Body of pancreas (tissue), 4 donors: ENCODE measurements at regions not wholly inside any gene's neighbourhood (a gene's known extent, or its start where the extent isn't known, plus 50 kb on each side); places are given as distances from the start of the nearest gene placed in this dataset.

Experiments used
- ATAC-seq: fragments of 150-250 bp; one replicate; pipeline ENCODE4 v1.9.1; 2016
- DNase-seq, 4 donors: peaks; one replicate each; pipeline ENCODE4 v3.0.0-alpha.2; 2019
- H3K27ac ChIP-seq, 4 donors: fragments of 200-600 bp; sonication (generic); 1 replicate in 3 of 4; 2 replicates in 1 of 4; pipeline versions ENCODE4 v1.5.1 to v1.6.1; 2016 to 2019; ENCODE audit warnings: mild to moderate bottlenecking in 1 of 4, mixed read lengths in 1 of 4, moderate library complexity in 1 of 4
- H3K27me3 ChIP-seq, 2 donors: fragments of 200-600 bp; sonication (generic); one replicate each; pipeline ENCODE4 v1.6.0; 2016; ENCODE audit warnings: mild to moderate bottlenecking in 1 of 2
- H3K36me3 ChIP-seq, 2 donors: fragments of 200-600 bp; sonication (generic); replicated peaks in 1 of 2; 2 replicates each; pipeline ENCODE4 v1.5.1; 2016; ENCODE audit warnings: low read depth in 2 of 2; ENCODE audit not compliant: insufficient read depth in 1 of 2
- H3K4me1 ChIP-seq: fragments of 200-600 bp; sonication (generic); one replicate; pipeline ENCODE4 v1.6.0; 2016
- H3K4me3 ChIP-seq, 2 donors: fragments of 200-600 bp; sonication (generic); 1 replicate in 1 of 2; 2 replicates in 1 of 2; pipeline ENCODE4 v1.5.1; 2016 to 2019
- H3K9me3 ChIP-seq, 3 donors: fragments of 200-600 bp; sonication (generic); 1 replicate in 2 of 3; 2 replicates in 1 of 3; pipeline ENCODE4 v1.5.1; 2016
- POLR2A ChIP-seq, 3 donors: fragments of 450-650 bp; IDR thresholded peaks; one replicate each; pipeline ENCODE4 v1.6.1; 2016; ENCODE audit warnings: antibody characterized with exemption in 3 of 3, mild to moderate bottlenecking in 2 of 3
- WGBS, 2 donors: methylation state at CpG; one replicate each; pipeline ENCODE4 v1.1.5; 2017; 5-methylcytosine and 5-hydroxymethylcytosine counted together
- intact Hi-C: fragments of 100-400 bp; cut with DNase I; formaldehyde crosslinking; loops from one replicate; pipeline ENCODE4 v1.15.1; 2023
- TF ChIP-seq, protein P1 (sequence below), 7 experiments: fragments of 450-650 bp in 4 of 7; fragments of 200-600 bp in 3 of 7; sonication (generic) in 3 of 7; IDR thresholded peaks; one replicate each; pipeline ENCODE4 v1.5.1; 2016 to 2019; ENCODE audit warnings: antibody characterized with exemption in 7 of 7

DNA sequence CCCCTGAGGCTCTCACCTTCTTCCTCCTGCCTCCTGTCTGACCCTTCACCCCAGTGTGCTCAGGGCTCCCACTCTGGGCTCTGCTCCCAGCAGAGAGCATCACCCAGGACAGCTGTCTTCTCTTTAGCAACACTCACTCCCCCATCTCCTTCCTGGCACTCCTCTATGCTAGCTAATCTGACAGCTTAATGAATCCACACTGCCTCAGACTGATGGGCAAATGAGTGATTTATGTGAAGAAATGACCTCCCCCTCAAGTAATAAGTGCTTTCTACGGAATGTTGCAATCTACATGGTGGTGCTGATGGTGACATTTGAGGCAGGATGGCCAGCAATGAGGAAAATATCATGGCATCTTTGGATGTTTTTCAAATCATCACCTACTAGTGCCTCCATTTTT lies 83.6 kb downstream of the LSM3 start:
- Histone ChIP-seq H3K27ac (no peak overlapping the region), H3K9me3 (no peaks in the 10 kb centered on the region), H3K4me3 (no peak overlapping the region), H3K27me3 (no peaks in the 10 kb centered on the region), H3K4me1 (no peaks in the 10 kb centered on the region), H3K36me3 (no peaks in the 10 kb centered on the region)
- no peak for TF ChIP-seq POLR2A (IDR thresholded peaks at IDR 0.05)
- TF ChIP-seq, protein P1, sequence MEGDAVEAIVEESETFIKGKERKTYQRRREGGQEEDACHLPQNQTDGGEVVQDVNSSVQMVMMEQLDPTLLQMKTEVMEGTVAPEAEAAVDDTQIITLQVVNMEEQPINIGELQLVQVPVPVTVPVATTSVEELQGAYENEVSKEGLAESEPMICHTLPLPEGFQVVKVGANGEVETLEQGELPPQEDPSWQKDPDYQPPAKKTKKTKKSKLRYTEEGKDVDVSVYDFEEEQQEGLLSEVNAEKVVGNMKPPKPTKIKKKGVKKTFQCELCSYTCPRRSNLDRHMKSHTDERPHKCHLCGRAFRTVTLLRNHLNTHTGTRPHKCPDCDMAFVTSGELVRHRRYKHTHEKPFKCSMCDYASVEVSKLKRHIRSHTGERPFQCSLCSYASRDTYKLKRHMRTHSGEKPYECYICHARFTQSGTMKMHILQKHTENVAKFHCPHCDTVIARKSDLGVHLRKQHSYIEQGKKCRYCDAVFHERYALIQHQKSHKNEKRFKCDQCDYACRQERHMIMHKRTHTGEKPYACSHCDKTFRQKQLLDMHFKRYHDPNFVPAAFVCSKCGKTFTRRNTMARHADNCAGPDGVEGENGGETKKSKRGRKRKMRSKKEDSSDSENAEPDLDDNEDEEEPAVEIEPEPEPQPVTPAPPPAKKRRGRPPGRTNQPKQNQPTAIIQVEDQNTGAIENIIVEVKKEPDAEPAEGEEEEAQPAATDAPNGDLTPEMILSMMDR (IDR thresholded peaks at IDR 0.05): no peak
- WGBS, 2 donors: 77 to 93% methylated on average over 1 of the region's 1 CpG
- intact Hi-C loops: loop anchor here (5.0 kb wide), 1 partner anchor 210 kb away; no protein-coding TSS in a partner anchor
- no peak for DNase-seq
- ATAC-seq: no peak

DNA sequence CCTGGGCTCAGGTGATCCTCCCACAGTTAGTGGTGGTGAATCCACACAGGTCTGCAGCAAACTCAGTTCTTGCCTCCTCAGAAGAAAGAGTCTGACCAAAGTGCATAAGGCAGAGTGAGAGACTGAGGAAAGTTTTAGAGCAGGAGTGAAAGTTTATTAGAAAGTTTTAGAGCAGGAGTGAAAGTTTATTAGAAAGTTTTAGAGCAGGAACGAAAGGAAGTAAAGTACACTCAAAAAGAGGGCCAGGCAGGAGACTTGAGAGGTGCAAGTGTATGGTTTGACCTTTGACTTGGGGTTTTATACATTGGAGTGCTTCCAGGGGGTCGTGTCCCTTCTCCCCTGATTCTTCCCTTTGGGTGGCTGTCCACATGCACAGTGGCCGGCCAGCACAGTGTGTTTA lies 84.2 kb downstream of the LSM3 start:
- WGBS, 2 donors: 55 to 69% methylated on average over 3 of the region's 3 CpGs
- H3K9me3 ChIP-seq: no peaks in the 10 kb centered on the region
- no peaks in the 10 kb centered on the region for H3K4me1 ChIP-seq
- no peaks in the 10 kb centered on the region for H3K36me3 ChIP-seq
- no peak for ATAC-seq
- H3K27me3 ChIP-seq: no peaks in the 10 kb centered on the region
- H3K27ac ChIP-seq: no peak overlapping the region
- TF ChIP-seq, protein P1 (IDR thresholded peaks at IDR 0.05): no peak
- TF ChIP-seq POLR2A (IDR thresholded peaks at IDR 0.05): no peak
- no peak overlapping the region for H3K4me3 ChIP-seq
- intact Hi-C loops: loop anchor here (5.0 kb wide), 1 partner anchor 209 kb away; no protein-coding TSS in a partner anchor
- no peak for DNase-seq

DNA sequence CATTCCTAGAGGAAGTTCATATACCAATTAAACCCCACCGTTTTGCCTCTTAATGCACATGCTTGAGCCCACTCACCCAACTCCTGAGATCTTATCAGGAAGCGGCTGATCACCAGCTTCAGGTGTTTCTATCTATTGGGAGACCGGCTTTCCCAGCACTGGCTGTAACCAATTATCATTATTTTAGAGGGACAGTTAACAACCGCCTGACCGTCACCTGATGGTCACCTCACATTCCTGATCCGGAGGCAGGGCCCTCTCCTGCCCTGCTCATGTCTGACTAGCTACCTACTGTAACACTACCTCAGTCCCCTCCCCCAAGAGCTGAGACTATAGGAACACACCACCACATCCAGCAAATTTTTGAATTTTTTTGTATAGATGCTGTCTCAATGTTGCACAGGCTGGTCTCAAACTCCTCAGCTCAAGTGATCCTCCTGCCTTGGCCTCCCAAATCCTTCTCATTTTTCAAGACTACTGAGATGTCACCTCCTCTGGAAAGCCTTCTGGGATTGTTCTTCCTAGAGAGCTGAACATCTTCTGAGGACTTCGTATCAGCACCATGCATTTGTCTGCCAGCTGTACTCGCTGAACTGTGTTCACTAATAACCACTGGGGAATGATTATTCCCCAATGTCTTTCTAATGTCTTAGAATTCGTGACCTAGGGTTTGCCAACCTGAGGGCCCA lies 84.8 kb downstream of the LSM3 start:
- no peaks in the 10 kb centered on the region for H3K9me3 ChIP-seq
- TF ChIP-seq POLR2A (IDR thresholded peaks at IDR 0.05): no peak
- TF ChIP-seq, protein P1 (IDR thresholded peaks at IDR 0.05): no peak
- no peak for ATAC-seq
- 70 to 74% methylated on average over 9 of the region's 9 CpGs for WGBS, 2 donors
- no peak for DNase-seq
- no peaks in the 10 kb centered on the region for H3K36me3 ChIP-seq
- H3K4me1 ChIP-seq: no peaks in the 10 kb centered on the region
- H3K27ac ChIP-seq: no peak overlapping the region
- no peaks in the 10 kb centered on the region for H3K27me3 ChIP-seq
- intact Hi-C loops: loop anchor here (5.0 kb wide), 1 partner anchor 209 kb away; no protein-coding TSS in a partner anchor
- no peak overlapping the region for H3K4me3 ChIP-seq

DNA sequence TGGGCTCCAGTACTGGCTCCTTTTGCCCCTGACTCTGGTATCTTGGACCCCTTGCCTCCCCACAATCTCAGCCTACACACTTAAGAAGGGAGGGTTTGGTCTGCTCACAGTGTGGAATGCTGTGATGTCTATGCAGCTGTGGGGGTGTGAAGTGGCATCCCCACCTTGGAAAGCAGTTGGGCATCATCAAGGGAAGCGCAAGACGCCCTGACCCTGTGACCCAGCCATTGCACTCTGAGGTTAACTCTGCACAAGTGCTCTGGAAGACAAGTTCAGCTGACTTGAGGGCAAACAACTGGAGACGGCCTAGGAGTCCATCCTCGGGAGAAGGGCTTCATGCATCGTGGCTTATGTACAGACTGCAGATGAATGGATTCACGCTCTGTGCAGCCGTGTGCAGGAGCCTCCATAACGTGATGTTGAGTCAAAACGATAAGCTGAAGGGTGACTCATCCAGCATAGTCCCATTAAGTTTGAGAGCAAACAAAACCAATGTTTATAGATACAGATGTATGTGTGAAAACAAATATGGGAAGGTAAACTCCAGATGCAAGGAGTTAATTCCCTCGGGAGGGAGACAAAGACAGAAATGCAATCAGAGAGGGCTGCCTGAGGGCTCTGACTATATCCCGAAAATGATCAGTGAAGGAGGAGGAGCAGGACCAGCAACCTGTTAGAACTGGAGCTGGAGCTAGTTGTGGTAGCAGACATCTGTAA lies 86.8 kb downstream of the LSM3 start:
- no peak for DNase-seq
- Histone ChIP-seq H3K27ac (no peak overlapping the region), H3K4me1 (no peaks in the 10 kb centered on the region), H3K4me3 (no peak overlapping the region), H3K27me3 (no peaks in the 10 kb centered on the region), H3K9me3 (no peaks in the 10 kb centered on the region), H3K36me3 (no peaks in the 10 kb centered on the region)
- no peak for TF ChIP-seq POLR2A (IDR thresholded peaks at IDR 0.05)
- TF ChIP-seq, protein P1 (IDR thresholded peaks at IDR 0.05): no peak
- ATAC-seq: no peak
- 33 to 54% methylated on average over 6 to 11 of the region's 11 CpGs for WGBS, 2 donors
- intact Hi-C loops: no loop called here
